Activated CD8-positive, alpha-beta memory T cell treated with anti-CD3 and anti-CD28 coated beads, Interleukin-2, amount 50 U/mL, for 48 hours (primary cell): ENCODE measurements at regions not wholly inside any gene's neighbourhood (a gene's known extent, or its start where the extent isn't known, plus 50 kb on each side); places are given as distances from the start of the nearest gene placed in this dataset.
"Not testable (repeated sequence)": the region's sequence is repeated elsewhere in the genome, so short reads cannot be mapped to it uniquely, and the experiment has no call there.

Source experiments
- DNase-seq: peaks from one replicate; pipeline ENCODE4 v3.0.0-alpha.2; 2020

- no peak for DNase-seq
Measured at GRCh38 chr5:36531401-36531800, 75.0 kb upstream of the SLC1A3 start.

- no peak for DNase-seq
Measured at GRCh38 chr5:36535378-36535777, 71.0 kb upstream of the SLC1A3 start.

- DNase-seq, result no peak
Measured at GRCh38 chr5:36535859-36536615, 70.4 kb upstream of the SLC1A3 start.

GRCh38 chr5:36536616-36537005, 69.8 kb upstream of the SLC1A3 start:
- DNase-seq, result no peak

- DNase-seq, result no peak
Measured at GRCh38 chr5:36537724-36538123, 68.7 kb upstream of the SLC1A3 start.

GRCh38 chr5:36552651-36553393, 53.6 kb upstream of the SLC1A3 start:
- no peak for DNase-seq

GRCh38 chr5:36555035-36555434, 51.4 kb upstream of the SLC1A3 start:
- DNase-seq, result not testable (repeated sequence)
